Ishikawa (cell line): ENCODE measurements at regions not wholly inside any gene's neighbourhood (a gene's known extent, or its start where the extent isn't known, plus 50 kb on each side); places are given as distances from the start of the nearest gene placed in this dataset.

Experiments used
- CEBPB ChIP-seq: IDR thresholded peaks from 2 replicates; pipeline ENCODE4 v1.6.1; 2012
- CREB1 ChIP-seq: IDR thresholded peaks from 2 replicates; pipeline ENCODE4 v1.6.1; 2012; ENCODE audit warnings: low read depth
- EGR1 ChIP-seq: IDR thresholded peaks from 2 replicates; pipeline ENCODE4 v1.6.1; 2012
- EP300 ChIP-seq: IDR thresholded peaks from 2 replicates; pipeline ENCODE4 v1.6.1; 2012; ENCODE audit warnings: borderline replicate concordance
- FOXM1 ChIP-seq: IDR thresholded peaks from 2 replicates; pipeline ENCODE4 v1.6.1; 2012; ENCODE audit warnings: low read depth, borderline replicate concordance
- NFIC ChIP-seq: IDR thresholded peaks from 2 replicates; pipeline ENCODE4 v1.6.1; 2012
- RAD21 ChIP-seq: IDR thresholded peaks from 2 replicates; pipeline ENCODE4 v1.6.1; 2012; ENCODE audit warnings: low read depth
- TAF1 ChIP-seq: IDR thresholded peaks from 2 replicates; pipeline ENCODE4 v1.6.1; 2012; ENCODE audit warnings: low read depth, mild to moderate bottlenecking
- TCF12 ChIP-seq: IDR thresholded peaks from 2 replicates; pipeline ENCODE4 v1.6.1; 2012; ENCODE audit warnings: low read depth
- TEAD4 ChIP-seq: IDR thresholded peaks from 2 replicates; pipeline ENCODE4 v1.6.1; 2012
- YY1 ChIP-seq: IDR thresholded peaks from 2 replicates; pipeline ENCODE4 v1.6.1; 2012; ENCODE audit warnings: low read depth
- ZBTB7A ChIP-seq: IDR thresholded peaks from 2 replicates; pipeline ENCODE4 v1.6.1; 2012; ENCODE audit warnings: low read depth
- TF ChIP-seq, protein P1 (sequence below): IDR thresholded peaks from 2 replicates; pipeline ENCODE4 v1.6.1; 2012; ENCODE audit warnings: low read depth, mild to moderate bottlenecking
- TF ChIP-seq, protein P2 (sequence below): IDR thresholded peaks from 2 replicates; pipeline ENCODE4 v1.6.1; 2012
- TF ChIP-seq, protein P3 (sequence below): IDR thresholded peaks from 2 replicates; pipeline ENCODE4 v1.6.1; 2012

- TF ChIP-seq TCF12 = no peak
- TF ChIP-seq EGR1 = no peak
- TF ChIP-seq CEBPB = no peak
- TF ChIP-seq FOXM1 = no peak
- TF ChIP-seq YY1 = no peak
- TF ChIP-seq, protein P1, sequence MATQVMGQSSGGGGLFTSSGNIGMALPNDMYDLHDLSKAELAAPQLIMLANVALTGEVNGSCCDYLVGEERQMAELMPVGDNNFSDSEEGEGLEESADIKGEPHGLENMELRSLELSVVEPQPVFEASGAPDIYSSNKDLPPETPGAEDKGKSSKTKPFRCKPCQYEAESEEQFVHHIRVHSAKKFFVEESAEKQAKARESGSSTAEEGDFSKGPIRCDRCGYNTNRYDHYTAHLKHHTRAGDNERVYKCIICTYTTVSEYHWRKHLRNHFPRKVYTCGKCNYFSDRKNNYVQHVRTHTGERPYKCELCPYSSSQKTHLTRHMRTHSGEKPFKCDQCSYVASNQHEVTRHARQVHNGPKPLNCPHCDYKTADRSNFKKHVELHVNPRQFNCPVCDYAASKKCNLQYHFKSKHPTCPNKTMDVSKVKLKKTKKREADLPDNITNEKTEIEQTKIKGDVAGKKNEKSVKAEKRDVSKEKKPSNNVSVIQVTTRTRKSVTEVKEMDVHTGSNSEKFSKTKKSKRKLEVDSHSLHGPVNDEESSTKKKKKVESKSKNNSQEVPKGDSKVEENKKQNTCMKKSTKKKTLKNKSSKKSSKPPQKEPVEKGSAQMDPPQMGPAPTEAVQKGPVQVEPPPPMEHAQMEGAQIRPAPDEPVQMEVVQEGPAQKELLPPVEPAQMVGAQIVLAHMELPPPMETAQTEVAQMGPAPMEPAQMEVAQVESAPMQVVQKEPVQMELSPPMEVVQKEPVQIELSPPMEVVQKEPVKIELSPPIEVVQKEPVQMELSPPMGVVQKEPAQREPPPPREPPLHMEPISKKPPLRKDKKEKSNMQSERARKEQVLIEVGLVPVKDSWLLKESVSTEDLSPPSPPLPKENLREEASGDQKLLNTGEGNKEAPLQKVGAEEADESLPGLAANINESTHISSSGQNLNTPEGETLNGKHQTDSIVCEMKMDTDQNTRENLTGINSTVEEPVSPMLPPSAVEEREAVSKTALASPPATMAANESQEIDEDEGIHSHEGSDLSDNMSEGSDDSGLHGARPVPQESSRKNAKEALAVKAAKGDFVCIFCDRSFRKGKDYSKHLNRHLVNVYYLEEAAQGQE = no peak
- no peak for TF ChIP-seq NFIC
- no peak for TF ChIP-seq RAD21
- TF ChIP-seq TAF1 = no peak
- no peak for TF ChIP-seq EP300
- no peak for TF ChIP-seq TEAD4
- TF ChIP-seq CREB1 = no peak
- TF ChIP-seq, protein P2, sequence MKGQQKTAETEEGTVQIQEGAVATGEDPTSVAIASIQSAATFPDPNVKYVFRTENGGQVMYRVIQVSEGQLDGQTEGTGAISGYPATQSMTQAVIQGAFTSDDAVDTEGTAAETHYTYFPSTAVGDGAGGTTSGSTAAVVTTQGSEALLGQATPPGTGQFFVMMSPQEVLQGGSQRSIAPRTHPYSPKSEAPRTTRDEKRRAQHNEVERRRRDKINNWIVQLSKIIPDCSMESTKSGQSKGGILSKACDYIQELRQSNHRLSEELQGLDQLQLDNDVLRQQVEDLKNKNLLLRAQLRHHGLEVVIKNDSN = no peak
- TF ChIP-seq, protein P3, sequence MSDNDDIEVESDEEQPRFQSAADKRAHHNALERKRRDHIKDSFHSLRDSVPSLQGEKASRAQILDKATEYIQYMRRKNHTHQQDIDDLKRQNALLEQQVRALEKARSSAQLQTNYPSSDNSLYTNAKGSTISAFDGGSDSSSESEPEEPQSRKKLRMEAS = no peak
- TF ChIP-seq ZBTB7A = no peak
These were observed 152.5 kb downstream of the EDEM1 start for GRCh38 chr3:5339967-5340535.

DNA sequence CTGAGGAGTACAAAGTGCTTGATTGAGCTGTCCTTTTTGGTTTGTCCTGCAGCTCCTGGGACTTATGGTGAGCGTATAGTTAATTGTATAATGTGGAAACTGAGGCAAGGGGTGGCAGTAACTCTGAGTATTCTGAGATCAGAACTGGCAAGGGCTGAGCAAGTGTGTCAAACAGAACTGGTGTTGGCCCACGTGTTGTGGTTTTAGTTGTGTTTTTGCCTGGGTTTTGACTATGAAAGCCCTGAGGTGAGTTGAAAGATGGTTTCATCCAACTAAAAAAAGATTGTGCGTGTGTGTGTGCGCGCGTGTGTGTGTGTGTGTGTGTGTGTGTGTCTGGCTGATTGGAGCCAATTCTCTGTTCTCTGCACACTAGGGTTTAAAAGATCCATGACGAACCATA lies 154.1 kb downstream of the EDEM1 start:
- no peak for TF ChIP-seq RAD21
- no peak for TF ChIP-seq FOXM1
- TF ChIP-seq EP300 = no peak
- no peak for TF ChIP-seq CREB1
- TF ChIP-seq NFIC = no peak
- TF ChIP-seq TAF1 = no peak
- TF ChIP-seq TEAD4 = no peak
- no peak for TF ChIP-seq TCF12
- TF ChIP-seq, protein P1 = no peak
- TF ChIP-seq EGR1 = no peak
- TF ChIP-seq YY1 = no peak

DNA sequence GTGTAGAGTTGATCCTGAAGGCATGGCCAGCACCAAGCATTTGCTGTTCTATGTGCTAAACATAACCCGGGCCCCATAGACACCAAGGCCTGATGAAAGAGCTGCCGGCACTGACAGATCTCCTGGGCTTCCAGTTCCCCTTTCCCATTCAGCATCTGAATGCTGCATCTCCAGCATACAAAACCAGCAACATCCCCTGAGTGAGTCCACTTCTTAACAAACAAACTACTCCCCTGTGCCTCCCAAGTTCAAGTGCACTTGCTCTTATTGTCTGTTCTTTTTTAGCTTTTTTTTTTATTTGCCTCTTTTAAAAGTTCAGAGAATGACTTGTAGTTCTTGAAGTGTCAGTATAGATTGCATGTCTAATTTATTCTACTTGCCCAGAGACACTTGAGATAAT lies 156.0 kb downstream of the EDEM1 start:
- TF ChIP-seq TEAD4 = no peak
- TF ChIP-seq, protein P2 = no peak
- TF ChIP-seq CEBPB = no peak

- no peak for TF ChIP-seq TAF1
- TF ChIP-seq, protein P2 = no peak
- no peak for TF ChIP-seq EGR1
- TF ChIP-seq EP300 = no peak
- TF ChIP-seq TEAD4 = no peak
- TF ChIP-seq, protein P3 = no peak
- TF ChIP-seq, protein P1 = no peak
- TF ChIP-seq FOXM1 = no peak
- no peak for TF ChIP-seq TCF12
- TF ChIP-seq ZBTB7A = no peak
- TF ChIP-seq CREB1 = no peak
- TF ChIP-seq RAD21 = no peak
- TF ChIP-seq CEBPB = no peak
- TF ChIP-seq YY1 = no peak
- TF ChIP-seq NFIC = no peak
These were observed 157.2 kb downstream of the EDEM1 start for GRCh38 chr3:5344707-5345106.
